MM.1S (cell line): ENCODE measurements at regions not wholly inside any gene's neighbourhood (a gene's known extent, or its start where the extent isn't known, plus 50 kb on each side); places are given as distances from the start of the nearest gene placed in this dataset.

Experiments
- DNase-seq: peaks from one replicate; pipeline ENCODE4 v3.0.0-alpha.2; 2015
- H2AFZ ChIP-seq: fragments of 300-600 bp; sonication (generic); 2 replicates; pipeline ENCODE4 v1.6.0; 2016; ENCODE audit warnings: antibody characterized with exemption, low read length
- H3F3A ChIP-seq: fragments of 300-600 bp; sonication (generic); 2 replicates; pipeline ENCODE4 v1.6.1; 2016; ENCODE audit warnings: mild to moderate bottlenecking, antibody characterized with exemption, low read length, moderate library complexity, mixed read lengths; ENCODE audit not compliant: insufficient read depth
- H3K27ac ChIP-seq: fragments of 300-600 bp; sonication (generic); 2 replicates; pipeline ENCODE4 v1.5.1; 2016; ENCODE audit warnings: mild to moderate bottlenecking, low read length
- H3K27me3 ChIP-seq: fragments of 300-600 bp; sonication (generic); replicated peaks from 2 replicates; pipeline ENCODE4 v1.6.0; 2016; ENCODE audit warnings: low read length; ENCODE audit not compliant: insufficient read depth
- H3K36me3 ChIP-seq: fragments of 300-600 bp; sonication (generic); replicated peaks from 2 replicates; pipeline ENCODE4 v1.6.1; 2016; ENCODE audit warnings: mild to moderate bottlenecking, low read length, mixed read lengths; ENCODE audit not compliant: insufficient read depth
- H3K4me1 ChIP-seq: fragments of 300-600 bp; sonication (generic); 2 replicates; pipeline ENCODE4 v1.6.1; 2016; ENCODE audit warnings: low read length, mixed read lengths
- H3K4me2 ChIP-seq: fragments of 300-600 bp; sonication (generic); 2 replicates; pipeline ENCODE4 v1.6.0; 2016; ENCODE audit warnings: low read depth, low read length
- H3K4me3 ChIP-seq: fragments of 300-600 bp; sonication (generic); 2 replicates; pipeline ENCODE4 v1.5.1; 2016; ENCODE audit warnings: low read length, mixed read lengths
- H3K79me2 ChIP-seq: fragments of 300-600 bp; sonication (generic); 2 replicates; pipeline ENCODE4 v1.6.1; 2016; ENCODE audit warnings: mixed run types, low read length, mixed read lengths
- H3K9ac ChIP-seq: fragments of 300-600 bp; sonication (generic); 2 replicates; pipeline ENCODE4 v1.6.1; 2016; ENCODE audit warnings: low read length, mixed read lengths
- H3K9me2 ChIP-seq: fragments of 300-600 bp; sonication (generic); replicated peaks from 2 replicates; pipeline ENCODE4 v1.6.1; 2016; ENCODE audit warnings: mild to moderate bottlenecking, low read length, mixed read lengths; ENCODE audit not compliant: insufficient read depth
- H3K9me3 ChIP-seq: fragments of 300-600 bp; sonication (generic); replicated peaks from 2 replicates; pipeline ENCODE4 v1.6.1; 2016; ENCODE audit warnings: mild to moderate bottlenecking, low read length, mixed read lengths; ENCODE audit not compliant: insufficient read depth
- H4K20me1 ChIP-seq: fragments of 300-600 bp; sonication (generic); 2 replicates; pipeline ENCODE4 v1.6.1; 2016; ENCODE audit warnings: mild to moderate bottlenecking, low read length, moderate library complexity, mixed read lengths; ENCODE audit not compliant: insufficient read depth
- CTCF ChIP-seq: fragments of 300-600 bp; sonication (generic); IDR thresholded peaks from 2 replicates; pipeline ENCODE4 v1.5.1; 2016; ENCODE audit warnings: antibody characterized with exemption, low read length, mixed read lengths
- EZH2 ChIP-seq: fragments of 300-600 bp; sonication (generic); optimal IDR thresholded peaks from 2 replicates; pipeline ENCODE3; 2017; ENCODE audit warnings: low read depth, mild to moderate bottlenecking, antibody characterized with exemption, low read length, mixed read lengths
- EZH2phosphoT487 ChIP-seq: fragments of 300-600 bp; sonication (generic); IDR thresholded peaks from 2 replicates; pipeline ENCODE4 v1.6.1; 2018; ENCODE audit warnings: antibody characterized with exemption, low read length

DNA sequence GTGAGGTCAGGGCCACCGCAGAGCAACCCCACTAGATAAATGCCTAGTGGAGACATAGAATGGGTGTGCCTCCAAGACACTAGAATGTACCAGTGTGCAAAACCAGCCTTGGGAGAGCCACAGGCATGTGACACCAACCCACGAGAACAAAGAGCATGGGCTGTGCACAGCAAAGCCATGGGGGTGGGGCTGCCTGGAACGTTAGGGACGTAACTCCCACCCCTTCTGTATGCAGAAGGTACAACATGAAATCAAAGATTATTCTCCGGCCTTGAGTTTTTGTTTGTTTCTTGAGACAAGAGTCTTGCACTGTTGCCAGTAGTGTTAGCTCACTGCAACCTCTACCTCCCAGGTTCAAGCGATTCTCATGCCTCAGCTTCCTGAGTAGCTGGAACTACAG, 99.5 kb downstream of the MID1IP1 start:
- H3K79me2 ChIP-seq, result no peaks in the 10 kb centered on the region
- no peak overlapping the region for H3K4me2 ChIP-seq
- H3K9me3 ChIP-seq, result no peaks in the 10 kb centered on the region
- no peak overlapping the region for H2AFZ ChIP-seq
- H3K27ac ChIP-seq, result no peak overlapping the region
- no peaks in the 10 kb centered on the region for H3K36me3 ChIP-seq
- H4K20me1 ChIP-seq, result no peaks in the 10 kb centered on the region
- H3K27me3 ChIP-seq, result no peaks in the 10 kb centered on the region
- H3K4me1 ChIP-seq, result no peaks in the 10 kb centered on the region
- H3F3A ChIP-seq, result no peaks in the 10 kb centered on the region
- TF ChIP-seq CTCF, result no peak
- no peak for TF ChIP-seq EZH2
- TF ChIP-seq EZH2phosphoT487, result no peak
- no peaks in the 10 kb centered on the region for H3K9me2 ChIP-seq
- H3K9ac ChIP-seq, result no peak overlapping the region
- no peak for DNase-seq
- H3K4me3 ChIP-seq, result no peak overlapping the region

DNA sequence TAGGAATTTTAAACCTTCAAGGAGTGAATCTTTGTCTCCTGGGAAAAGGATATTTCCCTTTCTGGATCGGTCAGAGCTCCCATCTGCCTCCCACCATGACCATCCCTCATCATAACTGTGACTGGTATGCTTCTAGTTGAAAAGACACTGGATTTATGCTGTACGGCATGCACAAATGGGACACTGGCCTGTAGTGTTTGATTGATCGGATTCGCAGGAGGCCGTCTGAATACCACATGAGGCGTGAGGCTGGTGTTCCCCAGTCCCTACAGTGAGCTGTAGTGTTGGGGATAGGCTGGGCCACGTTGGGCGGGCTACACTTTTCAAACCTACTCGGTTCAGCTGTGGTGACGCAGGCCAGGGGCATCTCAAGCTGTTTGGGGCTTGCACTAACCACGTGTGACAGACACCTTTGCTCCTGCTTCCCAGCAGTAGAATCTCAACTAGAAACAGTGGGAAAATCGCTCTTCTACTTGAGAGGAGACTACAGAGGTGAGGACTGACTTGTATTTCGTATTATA, 101.8 kb downstream of the MID1IP1 start:
- H3K36me3 ChIP-seq, result no peaks in the 10 kb centered on the region
- H4K20me1 ChIP-seq, result no peaks in the 10 kb centered on the region
- H3K4me2 ChIP-seq, result no peak overlapping the region
- TF ChIP-seq EZH2phosphoT487 (no peak), EZH2 (no peak), CTCF (no peak)
- no peak overlapping the region for H3K9ac ChIP-seq
- no peaks in the 10 kb centered on the region for H3K9me2 ChIP-seq
- H3K27me3 ChIP-seq, result no peaks in the 10 kb centered on the region
- no peaks in the 10 kb centered on the region for H3K79me2 ChIP-seq
- no peaks in the 10 kb centered on the region for H3F3A ChIP-seq
- H3K27ac ChIP-seq, result no peak overlapping the region
- no peak overlapping the region for H3K4me3 ChIP-seq
- H3K4me1 ChIP-seq, result no peaks in the 10 kb centered on the region
- no peaks in the 10 kb centered on the region for H3K9me3 ChIP-seq
- DNase-seq, result no peak
- H2AFZ ChIP-seq, result no peak overlapping the region

GRCh38 chrX:38916801-38917200, 115.5 kb downstream of the MID1IP1 start:
- Histone ChIP-seq H3K27me3 (no peaks in the 10 kb centered on the region), H3K4me2 (no peak overlapping the region), H3K9me3 (no peaks in the 10 kb centered on the region), H3K4me3 (no peak overlapping the region), H3K36me3 (no peaks in the 10 kb centered on the region), H3F3A (no peaks in the 10 kb centered on the region), H3K4me1 (no peaks in the 10 kb centered on the region), H3K9ac (no peak overlapping the region), H3K9me2 (no peaks in the 10 kb centered on the region), H3K79me2 (no peaks in the 10 kb centered on the region), H2AFZ (no peak overlapping the region), H4K20me1 (no peaks in the 10 kb centered on the region), H3K27ac (no peak overlapping the region)
- no peak for DNase-seq
- TF ChIP-seq EZH2, result no peak
- no peak for TF ChIP-seq CTCF
